GM21390 (cell line): ENCODE measurements at regions not wholly inside any gene's neighbourhood (a gene's known extent, or its start where the extent isn't known, plus 50 kb on each side); places are given as distances from the start of the nearest gene placed in this dataset.

Experiments used
- ATAC-seq: cut with Tn5 transposase; IDR thresholded peaks from one replicate; pipeline ENCODE4 v1.9.1; 2021; ENCODE audit not compliant: unreplicated experiment

DNA sequence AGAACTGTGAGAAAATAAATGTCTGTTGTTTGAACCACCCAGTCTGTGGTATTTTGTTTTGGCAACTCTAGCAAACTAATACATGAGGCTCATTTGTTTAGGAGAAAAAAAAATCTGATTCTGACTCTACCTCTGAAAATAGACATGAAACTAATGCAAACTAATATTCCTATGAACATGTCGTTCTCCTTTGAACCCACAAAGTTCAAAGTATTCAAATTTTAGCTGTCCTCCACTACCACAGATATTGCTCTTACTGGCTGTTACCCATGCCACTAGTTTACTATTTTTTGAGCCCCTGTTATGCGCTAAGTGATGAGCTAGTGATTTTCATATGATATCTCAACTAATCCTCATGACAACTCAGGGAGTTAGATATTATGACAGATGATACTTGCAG is 58.8 kb upstream of the ZNF804B start:
- peak; percentile 76 for ATAC-seq

DNA sequence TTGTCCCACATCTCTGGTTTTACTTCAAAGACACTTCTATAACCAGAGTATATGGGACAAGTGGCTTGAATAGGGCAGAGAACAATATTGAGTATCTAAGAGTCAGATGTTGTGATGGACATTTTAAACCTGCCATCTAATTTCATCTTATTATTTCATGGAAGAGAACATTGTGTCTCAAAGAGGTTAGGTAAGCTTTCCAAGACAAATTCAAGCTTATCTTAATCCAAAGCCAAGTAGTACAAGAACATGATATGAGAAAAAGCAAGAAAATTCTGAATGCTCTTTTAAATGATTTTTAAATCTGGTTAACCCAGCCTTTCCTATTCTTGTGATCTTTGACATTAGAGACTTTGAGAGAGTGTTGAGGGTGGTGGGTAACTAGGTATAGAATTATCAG is 65.3 kb upstream of the ZNF804B start:
- no peak for ATAC-seq

DNA sequence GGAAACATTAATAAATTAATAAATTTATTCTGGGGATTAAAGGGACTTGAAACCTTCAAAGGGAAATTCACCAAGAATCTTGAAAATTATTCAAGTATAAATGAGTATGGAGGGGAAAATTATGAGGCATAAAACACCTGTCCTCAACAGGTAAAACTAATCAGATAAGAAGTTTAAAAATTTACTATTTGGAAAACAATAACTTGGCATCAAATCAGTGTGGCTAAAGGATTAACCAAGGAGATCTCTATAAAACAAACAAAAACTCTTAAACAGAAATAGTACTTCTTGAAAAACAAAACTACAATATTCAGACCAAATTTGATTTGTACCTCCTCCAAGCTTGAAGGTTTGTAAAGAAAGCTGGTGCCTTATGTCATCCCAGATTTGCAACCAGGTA is 66.4 kb upstream of the ZNF804B start:
- no peak for ATAC-seq

DNA sequence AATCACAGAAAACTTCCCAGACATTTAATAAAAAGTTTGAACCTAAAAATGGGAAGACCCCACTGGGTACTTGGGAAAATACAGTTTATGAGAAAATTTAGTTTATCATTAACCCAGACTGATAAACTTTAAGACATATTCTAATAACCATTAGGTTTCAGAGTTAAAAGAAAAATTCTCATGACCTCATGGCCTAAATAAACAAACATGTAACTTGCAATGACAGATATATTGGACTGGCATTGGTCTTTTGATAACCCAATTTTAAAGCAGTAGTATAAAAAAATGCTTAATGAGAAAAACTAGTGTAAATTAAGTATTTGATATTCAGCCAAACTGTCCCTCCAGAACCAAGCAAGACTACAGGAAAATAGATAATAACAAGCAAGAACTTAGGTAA is 67.0 kb upstream of the ZNF804B start:
- no peak for ATAC-seq

DNA sequence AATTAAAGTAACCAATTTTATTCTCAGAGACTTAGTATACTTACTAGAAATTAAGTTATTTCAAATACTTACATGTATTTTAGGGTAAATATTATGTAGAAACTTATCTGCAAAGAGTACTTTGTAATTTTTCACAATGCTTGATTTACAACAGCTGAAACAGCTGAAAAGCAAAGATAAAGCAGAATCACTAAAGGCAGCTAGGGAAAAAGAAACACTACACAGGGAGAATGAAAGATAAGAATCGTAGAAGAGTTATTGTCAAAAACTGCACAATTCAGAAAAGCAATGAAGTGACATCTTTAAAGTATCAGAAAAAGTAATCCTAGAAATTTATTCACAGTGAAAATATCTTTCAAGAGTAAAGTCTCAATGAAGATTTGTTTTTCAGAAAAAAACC is 69.7 kb upstream of the ZNF804B start:
- no peak for ATAC-seq

DNA sequence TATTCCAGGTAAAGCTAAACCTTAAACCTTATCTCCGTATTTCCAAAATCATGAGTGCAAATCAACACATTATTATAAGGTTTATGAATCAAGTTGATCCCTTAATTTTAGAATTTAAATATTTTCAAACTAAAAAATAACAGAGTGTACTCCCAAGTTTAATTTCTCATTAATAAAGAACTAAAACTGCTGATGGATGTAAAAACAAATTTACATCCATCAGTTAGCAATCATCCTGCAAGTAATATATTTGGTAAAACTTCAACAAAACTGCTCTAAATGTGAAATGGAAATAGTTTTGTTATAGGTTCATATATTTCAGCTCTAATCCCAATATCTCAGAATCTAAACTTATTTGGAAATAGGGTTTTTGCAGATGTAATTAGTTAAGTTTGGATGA is 71.3 kb upstream of the ZNF804B start:
- no peak for ATAC-seq

DNA sequence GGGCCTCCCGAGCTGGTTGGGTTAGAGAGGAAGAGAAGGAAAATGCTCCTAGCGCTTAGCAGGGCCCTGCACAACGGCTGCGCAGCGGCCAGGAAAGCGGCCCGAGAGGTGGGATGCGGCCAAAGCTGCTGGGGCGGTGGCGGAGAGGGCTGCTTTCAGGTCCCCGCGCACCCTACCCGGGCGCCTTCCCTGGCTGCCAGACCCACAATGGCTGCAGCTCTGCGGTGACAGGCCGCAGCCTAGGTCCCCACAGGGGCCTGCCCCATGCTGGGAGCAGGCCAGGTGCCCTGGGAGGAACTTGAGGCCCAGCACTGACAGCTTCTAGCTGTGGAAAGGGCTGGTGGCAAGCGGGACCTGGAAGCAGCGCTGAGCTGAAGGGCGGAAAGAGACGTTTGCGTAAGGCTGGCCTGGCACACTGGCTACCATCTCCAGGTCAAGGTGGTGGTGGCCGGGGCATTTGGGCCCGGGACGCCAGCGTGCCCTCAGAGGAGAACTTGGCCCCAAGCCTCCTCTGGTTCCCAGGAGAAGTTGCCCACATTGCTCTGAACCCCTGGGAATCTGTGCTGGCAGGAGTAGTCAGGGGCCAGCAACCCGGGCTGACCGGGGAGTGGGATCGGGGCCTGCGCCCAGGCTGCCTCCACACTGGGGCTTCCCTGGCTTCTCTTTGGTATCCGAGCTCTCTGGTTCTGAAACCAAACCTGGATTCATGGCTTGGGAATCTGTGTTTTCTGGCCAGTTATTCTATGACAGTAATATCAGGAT is 72.9 kb upstream of the ZNF804B start:
- ATAC-seq, result no peak

DNA sequence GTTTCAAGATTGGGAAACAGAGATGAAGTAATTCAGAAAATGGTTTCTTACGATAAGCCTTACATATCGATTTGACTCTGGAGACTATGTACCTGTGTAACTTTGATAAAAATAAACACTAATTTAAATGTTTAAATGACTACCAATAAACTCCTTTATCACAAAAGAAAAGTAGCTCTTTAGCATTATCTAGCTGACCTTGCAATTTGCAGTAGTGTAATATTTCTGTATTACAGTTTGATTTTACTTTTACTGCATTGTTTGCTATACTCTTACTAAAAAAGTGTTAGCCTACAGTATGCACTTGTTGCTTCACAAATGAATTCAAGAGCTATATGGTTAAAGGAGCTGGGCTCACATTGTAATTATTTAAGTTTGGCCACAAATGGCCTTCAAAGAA is 77.8 kb upstream of the ZNF804B start:
- ATAC-seq, result no peak

DNA sequence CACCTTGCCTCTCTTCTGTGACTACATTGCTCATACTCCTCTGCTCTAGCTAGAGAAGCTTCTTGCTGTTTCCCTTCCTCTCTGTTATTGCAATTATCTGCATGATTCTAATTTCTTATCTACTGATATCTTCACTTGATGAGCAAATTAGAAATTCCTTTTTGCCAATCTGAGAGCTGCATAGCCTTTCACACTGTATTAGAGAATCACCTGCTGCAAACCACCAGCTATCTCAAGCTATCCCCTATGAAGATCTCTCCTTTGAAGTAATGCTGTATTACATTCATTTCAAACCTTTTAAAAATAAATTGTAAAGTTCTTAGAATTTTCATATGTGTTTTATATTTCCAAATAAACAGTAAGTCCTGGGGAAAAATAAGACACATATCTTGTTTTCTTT is 89.0 kb upstream of the ZNF804B start:
- ATAC-seq, result no peak

DNA sequence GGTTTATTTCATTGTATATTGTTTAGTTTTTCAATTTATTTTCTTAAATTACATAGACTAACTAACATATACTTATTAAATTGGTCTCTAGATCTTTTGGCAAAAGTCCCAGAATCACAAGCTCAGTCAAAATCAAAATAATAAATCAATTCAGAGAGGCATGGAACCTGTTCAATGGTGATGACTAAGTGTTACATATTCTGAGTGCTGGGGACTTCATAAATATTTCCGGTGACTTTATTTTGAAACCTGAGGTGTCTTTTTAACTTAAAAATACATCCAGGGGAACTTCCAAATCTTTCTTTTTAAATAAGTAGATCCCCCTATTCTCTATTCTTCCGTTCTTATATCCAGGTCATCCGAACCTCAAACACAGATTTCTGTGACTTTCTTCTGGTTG is 89.6 kb upstream of the ZNF804B start:
- no peak for ATAC-seq

DNA sequence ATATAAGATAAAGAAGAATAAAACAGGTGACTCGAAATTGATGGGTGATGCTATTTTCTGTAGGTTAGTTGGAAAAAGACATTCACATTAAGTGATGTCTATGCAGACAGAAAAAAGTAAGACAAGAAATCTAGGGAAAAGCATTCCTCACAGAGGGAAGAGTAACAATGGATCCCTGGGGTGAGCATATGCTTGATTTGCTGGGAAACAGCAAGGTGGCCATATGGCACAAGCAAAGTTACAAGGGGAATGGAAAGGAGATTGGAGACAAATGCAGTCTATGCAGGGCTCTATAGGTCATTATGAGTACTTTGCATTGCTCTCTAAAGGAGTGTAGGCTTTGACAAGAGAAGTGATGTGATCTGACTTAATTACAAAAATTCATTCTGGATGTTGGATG is 90.9 kb upstream of the ZNF804B start:
- no peak for ATAC-seq

DNA sequence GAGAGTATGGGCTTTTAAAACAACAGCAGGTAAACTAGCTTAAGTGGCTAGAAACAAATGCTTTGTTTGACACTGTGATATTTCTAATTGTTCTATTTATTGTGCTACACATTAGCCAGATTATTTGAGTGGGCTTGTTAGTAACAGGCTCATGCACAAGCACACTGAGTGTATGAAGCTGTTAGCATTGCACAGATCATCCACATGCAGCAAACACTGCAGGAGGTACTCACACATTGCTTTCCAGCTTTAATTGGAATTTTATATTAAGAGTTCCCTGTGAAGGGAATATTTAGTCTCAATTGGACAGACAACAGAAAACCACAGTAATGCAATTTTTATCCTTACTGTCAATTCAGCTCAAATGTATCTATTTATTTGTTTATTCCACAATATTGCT is 92.9 kb upstream of the ZNF804B start:
- ATAC-seq, result no peak

DNA sequence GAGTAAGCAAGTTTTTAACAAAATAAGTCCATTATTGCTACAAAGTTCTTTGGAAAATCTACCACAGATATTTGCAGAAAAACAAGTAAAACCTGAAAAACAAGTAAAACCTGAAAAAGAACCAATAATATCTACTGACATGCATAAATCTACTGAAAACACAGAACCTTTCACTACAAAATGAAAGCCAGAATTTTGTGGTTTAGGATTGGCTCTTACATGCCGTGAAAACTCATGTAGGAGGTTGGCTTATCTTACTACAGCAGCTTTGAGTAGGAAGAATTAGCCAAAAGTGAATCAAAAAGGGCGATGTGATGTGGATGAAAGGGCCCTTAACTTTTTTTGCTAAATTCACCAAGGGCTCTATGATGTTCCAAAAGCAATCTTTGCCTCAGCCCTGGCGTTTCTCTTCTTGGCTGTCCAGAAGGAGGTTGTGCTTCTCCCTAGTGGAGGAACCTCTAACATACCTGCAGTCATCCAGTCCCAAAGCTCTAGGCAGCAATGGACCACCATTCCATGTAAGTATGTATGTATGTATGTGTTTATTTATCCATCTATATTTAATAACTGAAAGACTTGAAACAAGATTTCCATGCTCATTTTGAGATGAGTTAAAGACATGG is 93.5 kb upstream of the ZNF804B start:
- ATAC-seq, result no peak

DNA sequence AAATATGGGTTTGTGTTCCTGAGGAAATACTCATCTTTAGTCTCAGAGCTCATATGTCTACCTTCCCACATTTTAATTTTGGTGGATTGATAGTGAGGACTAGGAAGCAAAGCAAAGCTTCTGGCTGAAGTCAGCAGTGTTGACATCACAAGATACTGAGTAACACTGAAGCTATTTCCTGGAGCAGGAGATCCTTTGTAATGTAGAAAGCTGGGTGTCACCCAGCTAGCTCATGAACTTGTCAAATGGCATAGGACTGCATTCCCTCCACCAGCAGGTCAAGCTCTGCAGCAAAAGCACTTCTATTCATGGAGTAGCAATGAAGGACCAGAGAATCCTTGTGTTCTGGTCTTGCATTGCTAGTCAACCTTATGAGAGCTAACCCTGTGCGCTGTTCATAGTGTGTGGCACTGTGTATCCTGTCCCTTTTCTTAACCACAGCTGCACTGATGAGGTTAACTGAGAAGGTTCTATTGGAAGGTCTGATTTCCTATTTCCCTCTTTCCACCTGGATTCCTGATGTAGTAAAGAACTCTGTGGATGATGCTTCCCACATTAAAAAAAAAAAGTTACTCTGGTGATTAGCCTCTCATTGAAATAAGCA is 94.8 kb upstream of the ZNF804B start:
- no peak for ATAC-seq

DNA sequence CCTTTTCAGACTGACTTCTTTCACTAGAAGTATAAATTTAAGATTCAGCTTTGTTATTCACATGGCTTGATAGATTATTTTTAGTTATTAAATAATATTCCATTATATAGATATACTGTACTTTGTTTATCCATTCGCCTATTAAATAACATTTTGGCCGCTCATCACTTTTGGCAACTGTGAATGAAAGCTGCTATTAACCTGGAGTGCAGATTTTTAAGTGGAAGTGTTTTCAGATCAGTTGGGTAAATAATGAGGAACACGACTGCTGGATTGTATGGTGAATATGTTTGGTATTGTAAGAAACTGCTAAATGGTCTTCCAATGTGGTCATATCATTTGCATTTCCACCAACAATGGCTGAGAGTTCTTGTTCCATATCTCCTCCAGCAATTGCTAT is 97.6 kb upstream of the ZNF804B start:
- no peak for ATAC-seq

DNA sequence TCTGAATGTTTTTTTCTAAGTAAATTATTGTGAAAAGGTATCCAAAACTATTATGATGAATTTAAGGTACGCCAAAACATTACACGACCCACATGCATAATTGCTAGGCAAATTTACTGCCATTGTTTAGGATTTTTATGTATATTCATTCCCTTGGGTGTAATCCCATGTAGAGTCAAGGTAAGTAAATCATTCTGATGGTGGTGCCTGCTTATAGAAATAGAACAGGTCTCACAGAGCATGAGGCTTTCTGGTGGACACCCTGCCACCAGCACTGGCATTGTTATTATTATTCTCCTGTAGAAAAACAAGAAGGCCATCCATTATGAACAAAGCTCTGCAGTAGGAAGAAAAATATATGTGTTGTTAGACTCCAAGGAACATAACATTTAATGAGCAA is 111.7 kb upstream of the ZNF804B start:
- ATAC-seq, result no peak

DNA sequence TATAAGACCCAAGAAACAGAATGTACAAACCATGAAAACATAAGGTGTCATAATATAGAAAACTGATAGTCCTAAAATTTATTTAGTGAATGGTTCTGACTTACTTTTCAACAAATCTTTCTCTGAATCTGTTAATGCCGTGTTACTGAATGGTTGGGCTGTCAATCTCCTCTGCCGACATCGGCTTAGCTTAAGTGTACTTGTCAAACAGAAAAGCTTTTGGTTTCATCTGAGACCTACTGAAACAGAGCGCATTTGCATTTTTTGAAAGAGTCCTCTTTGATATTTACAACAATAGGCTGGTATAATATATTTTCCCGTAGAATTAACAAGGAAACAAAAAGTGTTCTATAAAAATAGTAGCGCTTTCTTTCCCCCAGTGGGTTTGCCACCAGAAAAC is 120.9 kb upstream of the ZNF804B start:
- no peak for ATAC-seq

DNA sequence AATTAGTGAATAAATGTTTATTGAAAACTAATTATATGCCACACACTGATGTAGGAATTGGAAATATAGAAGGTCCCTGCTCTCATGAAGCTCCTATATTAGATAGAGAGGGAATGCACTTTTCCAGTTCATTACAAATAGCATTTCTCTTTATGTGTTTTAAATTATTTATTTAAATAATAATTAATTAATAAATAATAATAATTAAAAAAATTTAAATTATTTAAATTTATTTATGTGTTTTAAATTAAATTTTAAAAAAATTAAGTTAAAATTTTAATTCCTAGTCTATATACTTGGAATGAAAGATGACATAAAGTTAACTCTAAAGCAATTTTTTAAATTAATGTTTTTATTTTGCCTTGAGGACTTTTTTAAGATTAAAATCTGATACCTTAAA is 121.7 kb upstream of the ZNF804B start:
- no peak for ATAC-seq

DNA sequence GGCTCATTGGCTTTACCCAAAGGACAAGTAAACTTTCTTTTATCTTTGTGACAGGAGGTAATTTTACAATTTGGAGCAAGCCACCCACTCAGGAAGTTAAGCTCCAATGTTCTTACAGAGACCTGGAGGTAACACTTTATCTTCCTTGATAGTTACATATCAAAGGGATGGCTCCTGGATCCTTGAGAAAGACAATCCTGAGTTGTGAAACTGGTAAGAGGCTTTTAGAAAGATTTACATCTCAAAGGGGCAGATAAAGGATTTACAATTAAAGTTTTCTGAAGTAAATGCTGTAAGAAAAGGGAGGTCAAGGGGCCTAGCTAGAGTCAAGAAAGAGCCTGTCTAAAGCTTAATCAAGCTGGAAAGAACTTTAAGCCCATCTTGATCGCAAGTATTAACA is 124.4 kb upstream of the ZNF804B start:
- ATAC-seq, result no peak

DNA sequence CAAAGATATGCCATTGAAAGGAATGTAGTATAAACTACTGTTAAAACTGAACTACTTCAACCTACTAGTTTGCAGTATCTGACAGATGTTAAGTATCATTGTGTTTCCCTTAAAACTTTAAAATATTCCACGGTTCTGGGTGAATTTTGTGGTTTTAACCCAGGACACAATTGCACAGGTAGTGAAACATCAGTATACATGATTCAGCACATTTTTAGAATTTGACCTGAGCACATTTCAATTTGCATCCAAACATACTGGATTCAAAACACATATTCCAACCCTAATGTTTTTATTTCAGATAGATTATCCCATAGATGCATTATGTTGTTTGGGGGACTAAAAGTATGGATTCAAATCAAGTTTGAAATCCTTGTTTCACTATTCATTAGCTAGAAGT is 129.9 kb upstream of the ZNF804B start:
- no peak for ATAC-seq

DNA sequence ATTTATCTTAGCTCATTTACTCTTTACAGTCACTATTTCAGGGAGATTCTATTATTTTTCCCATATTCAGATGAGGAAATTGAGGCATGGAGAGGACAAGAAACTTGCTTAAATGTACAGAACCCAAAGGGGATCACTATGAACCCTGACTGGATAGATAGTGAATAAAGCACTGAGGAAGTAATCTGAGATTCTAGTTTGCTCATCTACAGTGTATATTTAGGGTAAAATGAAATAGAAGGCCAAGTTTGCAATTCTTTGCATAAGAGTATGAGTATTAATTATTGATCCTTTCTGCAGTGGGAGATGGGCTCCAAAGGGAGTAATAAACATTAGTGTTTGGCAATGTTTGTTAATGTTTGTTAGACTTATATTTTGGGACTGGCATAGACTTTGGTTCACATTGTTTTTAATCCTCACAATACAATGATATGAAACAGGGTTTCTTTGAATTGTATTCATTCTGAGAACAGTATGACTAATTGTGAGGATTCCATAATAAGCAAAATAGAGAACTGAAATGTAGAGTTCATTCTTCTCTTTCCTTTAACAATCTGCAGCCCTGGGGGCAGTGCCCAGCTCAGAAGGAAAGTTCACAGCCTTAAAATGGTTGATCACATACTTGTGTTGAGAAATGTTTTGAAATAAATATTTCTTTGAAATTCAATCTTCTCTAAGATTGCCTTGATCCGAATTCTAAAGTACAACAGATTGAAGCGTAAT is 131.0 kb upstream of the ZNF804B start:
- peak; percentile 100 for ATAC-seq

DNA sequence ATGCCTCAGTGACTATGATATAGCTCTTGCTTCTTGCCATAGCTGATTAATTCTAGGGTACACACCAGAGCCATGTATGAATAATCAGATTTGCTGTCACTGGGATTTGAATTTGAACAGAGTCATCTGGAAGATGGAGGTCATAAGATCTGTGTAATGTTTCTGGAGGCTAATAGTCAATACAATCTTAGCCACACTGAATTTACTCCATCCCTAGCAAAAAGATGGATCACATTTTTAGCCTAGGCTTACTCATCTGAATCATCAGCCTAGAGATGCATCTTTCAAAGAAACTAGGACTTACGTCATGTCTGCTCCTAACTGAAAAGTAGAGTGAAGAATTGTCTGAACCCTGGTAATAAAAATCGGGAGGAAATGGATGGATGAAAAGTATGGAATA is 142.3 kb upstream of the ZNF804B start:
- ATAC-seq, result no peak
